HEK293 (cell line): ENCODE measurements at regions not wholly inside any gene's neighbourhood (a gene's known extent, or its start where the extent isn't known, plus 50 kb on each side); places are given as distances from the start of the nearest gene placed in this dataset.

Source experiments
- CTCF ChIA-PET: fragments of 350-600 bp; formaldehyde crosslinking; extraction: SDS; loops from one replicate; lab custom pipeline; 2021; ENCODE audit warnings: antibody characterized with exemption; lab: Yijun Ruan, JAX
- POLR2A ChIA-PET: fragments of 300-600 bp; formaldehyde crosslinking; extraction: SDS; loops from one replicate; lab custom pipeline; 2020; ENCODE audit warnings: antibody characterized with exemption, inconsistent platforms; lab: Yijun Ruan, JAX
- H3K27ac ChIP-seq: fragments of 200-500 bp; sonication (Bioruptor generic); 2 replicates; pipeline ENCODE4 v1.5.1; 2014; ENCODE audit warnings: low read depth, low read length, control low read depth, inconsistent platforms; ENCODE audit errors: extremely low read depth
- H3K36me3 ChIP-seq, 2 experiments: fragments of 200-500 bp in 1 of 2; sonication (Bioruptor generic) in 1 of 2; 1 replicate in 1 of 2; 2 replicates in 1 of 2; pipeline ENCODE4 v1.5.1; 2014 to 2017; ENCODE audit warnings: inconsistent platforms in 2 of 2, low read length in 2 of 2; ENCODE audit not compliant: control insufficient read depth in 2 of 2, insufficient read depth in 1 of 2
- H3K4me1 ChIP-seq: fragments of 200-500 bp; sonication (Bioruptor generic); 2 replicates; pipeline ENCODE4 v1.5.1; 2014; ENCODE audit warnings: mild to moderate bottlenecking, low read length, inconsistent platforms; ENCODE audit not compliant: control insufficient read depth, insufficient read depth
- H3K4me3 ChIP-seq: 2 replicates; pipeline ENCODE4 v1.5.1; 2011; ENCODE audit warnings: low read depth, mild to moderate bottlenecking, control low read depth, low read length, moderate library complexity
- H3K9me3 ChIP-seq: fragments of 200-500 bp; sonication (Bioruptor generic); 2 replicates; pipeline ENCODE4 v1.5.1; 2014; ENCODE audit warnings: low read depth, low read length, inconsistent platforms; ENCODE audit not compliant: control insufficient read depth, insufficient read depth
- ATF2 ChIP-seq: fragments of 450-650 bp; formaldehyde crosslinking; IDR thresholded peaks from 2 replicates; pipeline ENCODE4 v1.5.1; 2016; ENCODE audit warnings: missing biosample characterization, missing genetic modification characterization, low read depth
- EGR2 ChIP-seq: fragments of 450-650 bp; formaldehyde crosslinking; IDR thresholded peaks from 2 replicates; pipeline ENCODE4 v1.5.1; 2016; ENCODE audit warnings: low read depth, missing biosample characterization, missing genetic modification characterization
- FEZF1 ChIP-seq: fragments of 450-650 bp; formaldehyde crosslinking; IDR thresholded peaks from 2 replicates; pipeline ENCODE4 v1.5.1; 2016; ENCODE audit warnings: missing biosample characterization, missing genetic modification characterization
- GLI4 ChIP-seq: fragments of 450-650 bp; formaldehyde crosslinking; IDR thresholded peaks from 2 replicates; pipeline ENCODE4 v1.5.1; 2016; ENCODE audit warnings: missing biosample characterization, missing genetic modification characterization
- OSR2 ChIP-seq: fragments of 450-650 bp; formaldehyde crosslinking; IDR thresholded peaks from 2 replicates; pipeline ENCODE4 v1.5.1; 2016; ENCODE audit warnings: missing biosample characterization, missing genetic modification characterization
- OVOL3 ChIP-seq: fragments of 450-650 bp; formaldehyde crosslinking; IDR thresholded peaks from 2 replicates; pipeline ENCODE4 v1.5.1; 2016; ENCODE audit warnings: missing biosample characterization, missing genetic modification characterization
- SCRT1 ChIP-seq: fragments of 450-650 bp; formaldehyde crosslinking; IDR thresholded peaks from 2 replicates; pipeline ENCODE4 v1.5.1; 2016; ENCODE audit warnings: missing biosample characterization, missing genetic modification characterization, borderline replicate concordance
- ZBTB6 ChIP-seq: fragments of 450-650 bp; formaldehyde crosslinking; IDR thresholded peaks from 2 replicates; pipeline ENCODE4 v1.5.1; 2017; ENCODE audit warnings: missing biosample characterization, missing genetic modification characterization
- ZEB2 ChIP-seq: fragments of 450-650 bp; formaldehyde crosslinking; IDR thresholded peaks from 2 replicates; pipeline ENCODE4 v1.5.1; 2016; ENCODE audit warnings: missing biosample characterization, missing genetic modification characterization
- ZNF202 ChIP-seq: fragments of 450-650 bp; formaldehyde crosslinking; IDR thresholded peaks from 2 replicates; pipeline ENCODE4 v1.5.1; 2016; ENCODE audit warnings: missing biosample characterization, missing genetic modification characterization, borderline replicate concordance
- ZNF280D ChIP-seq: fragments of 450-650 bp; formaldehyde crosslinking; IDR thresholded peaks from 2 replicates; pipeline ENCODE4 v1.5.1; 2016; ENCODE audit warnings: missing biosample characterization, missing genetic modification characterization
- ZNF366 ChIP-seq: fragments of 450-650 bp; formaldehyde crosslinking; conservative IDR thresholded peaks from 2 replicates; pipeline ENCODE4 v1.5.1; 2016; ENCODE audit warnings: missing biosample characterization, missing genetic modification characterization
- ZNF394 ChIP-seq: fragments of 450-650 bp; formaldehyde crosslinking; IDR thresholded peaks from 2 replicates; pipeline ENCODE4 v1.5.1; 2016; ENCODE audit warnings: missing biosample characterization, missing genetic modification characterization, mild to moderate bottlenecking, moderate library complexity, borderline replicate concordance
- ZNF510 ChIP-seq: fragments of 450-650 bp; formaldehyde crosslinking; IDR thresholded peaks from 2 replicates; pipeline ENCODE4 v1.5.1; 2018; ENCODE audit warnings: mild to moderate bottlenecking, missing genetic modification characterization, missing biosample characterization; ENCODE audit not compliant: insufficient replicate concordance
- ZNF558 ChIP-seq: fragments of 450-650 bp; formaldehyde crosslinking; IDR thresholded peaks from 2 replicates; pipeline ENCODE4 v1.5.1; 2016; ENCODE audit warnings: missing biosample characterization, missing genetic modification characterization
- ZNF621 ChIP-seq: fragments of 450-650 bp; formaldehyde crosslinking; IDR thresholded peaks from 2 replicates; pipeline ENCODE4 v1.5.1; 2017; ENCODE audit warnings: missing biosample characterization, missing genetic modification characterization
- ZSCAN18 ChIP-seq: fragments of 450-650 bp; formaldehyde crosslinking; IDR thresholded peaks from 2 replicates; pipeline ENCODE4 v1.5.1; 2016; ENCODE audit warnings: missing biosample characterization, missing genetic modification characterization
- TF ChIP-seq, protein P1 (sequence below): IDR thresholded peaks from 2 replicates; pipeline ENCODE4 v1.6.1; 2011; ENCODE audit warnings: mild to moderate bottlenecking, low read depth, low read length, borderline replicate concordance
- TF ChIP-seq, protein P2 (sequence below): fragments of 450-650 bp; formaldehyde crosslinking; IDR thresholded peaks from 2 replicates; pipeline ENCODE4 v1.5.1; 2017; ENCODE audit warnings: missing biosample characterization, missing genetic modification characterization
- TF ChIP-seq, protein P3 (sequence below): fragments of 450-650 bp; formaldehyde crosslinking; conservative IDR thresholded peaks from 2 replicates; pipeline ENCODE4 v1.5.1; 2016; ENCODE audit warnings: low read depth, missing biosample characterization, missing genetic modification characterization

DNA sequence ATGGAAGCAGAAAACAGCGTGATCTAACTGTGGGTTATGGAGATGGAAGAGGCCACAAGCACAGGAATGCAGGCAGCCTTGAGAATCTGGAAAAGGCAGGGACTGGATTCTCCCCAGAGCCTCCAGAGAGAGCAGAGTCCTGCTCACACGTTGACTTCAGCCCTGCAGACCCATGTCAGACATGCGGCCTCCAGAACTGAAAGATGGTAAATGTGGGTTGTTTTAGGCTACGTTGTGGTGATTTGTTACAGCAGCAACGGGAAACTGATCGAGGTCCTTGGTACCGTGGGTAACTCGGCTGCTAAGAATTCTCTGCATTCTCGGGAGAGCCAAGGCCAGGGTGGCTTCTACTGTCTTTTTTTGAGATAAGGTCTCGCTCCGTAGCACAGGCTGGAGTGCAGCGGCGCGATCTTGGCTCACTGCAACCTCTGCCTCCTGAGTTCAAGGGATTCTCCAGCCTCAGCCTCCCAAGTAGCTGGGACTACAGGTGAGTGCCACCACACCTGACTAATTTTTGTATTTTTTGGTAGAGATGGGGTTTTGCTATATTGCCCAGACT is 97.1 kb downstream of the ACKR3 start:
- CTCF ChIA-PET: no interaction called here
- H3K4me3 ChIP-seq: no peak overlapping the region
- POLR2A ChIA-PET: no interaction called here
- H3K9me3 ChIP-seq: no peaks in the 10 kb centered on the region
- H3K27ac ChIP-seq: no peak overlapping the region
- TF ChIP-seq, protein P1, sequence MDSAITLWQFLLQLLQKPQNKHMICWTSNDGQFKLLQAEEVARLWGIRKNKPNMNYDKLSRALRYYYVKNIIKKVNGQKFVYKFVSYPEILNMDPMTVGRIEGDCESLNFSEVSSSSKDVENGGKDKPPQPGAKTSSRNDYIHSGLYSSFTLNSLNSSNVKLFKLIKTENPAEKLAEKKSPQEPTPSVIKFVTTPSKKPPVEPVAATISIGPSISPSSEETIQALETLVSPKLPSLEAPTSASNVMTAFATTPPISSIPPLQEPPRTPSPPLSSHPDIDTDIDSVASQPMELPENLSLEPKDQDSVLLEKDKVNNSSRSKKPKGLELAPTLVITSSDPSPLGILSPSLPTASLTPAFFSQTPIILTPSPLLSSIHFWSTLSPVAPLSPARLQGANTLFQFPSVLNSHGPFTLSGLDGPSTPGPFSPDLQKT: no peak
- TF ChIP-seq ZNF202 (tag by site-specific recombination) (no peak), FEZF1 (no peak), OSR2 (tag by site-specific recombination) (no peak), ZEB2 (tag by site-specific recombination) (no peak), GLI4 (tag by site-specific recombination) (no peak), ZNF280D (tag by site-specific recombination) (no peak), EGR2 (tag by site-specific recombination) (no peak), ZNF621 (tag by site-specific recombination) (no peak), ZSCAN18 (tag by site-specific recombination) (no peak), OVOL3 (no peak), ZNF394 (tag by site-specific recombination) (no peak), ATF2 (tag by site-specific recombination) (no peak), SCRT1 (tag by site-specific recombination) (no peak), ZNF558 (tag by site-specific recombination) (no peak)
- TF ChIP-seq, protein P2, sequence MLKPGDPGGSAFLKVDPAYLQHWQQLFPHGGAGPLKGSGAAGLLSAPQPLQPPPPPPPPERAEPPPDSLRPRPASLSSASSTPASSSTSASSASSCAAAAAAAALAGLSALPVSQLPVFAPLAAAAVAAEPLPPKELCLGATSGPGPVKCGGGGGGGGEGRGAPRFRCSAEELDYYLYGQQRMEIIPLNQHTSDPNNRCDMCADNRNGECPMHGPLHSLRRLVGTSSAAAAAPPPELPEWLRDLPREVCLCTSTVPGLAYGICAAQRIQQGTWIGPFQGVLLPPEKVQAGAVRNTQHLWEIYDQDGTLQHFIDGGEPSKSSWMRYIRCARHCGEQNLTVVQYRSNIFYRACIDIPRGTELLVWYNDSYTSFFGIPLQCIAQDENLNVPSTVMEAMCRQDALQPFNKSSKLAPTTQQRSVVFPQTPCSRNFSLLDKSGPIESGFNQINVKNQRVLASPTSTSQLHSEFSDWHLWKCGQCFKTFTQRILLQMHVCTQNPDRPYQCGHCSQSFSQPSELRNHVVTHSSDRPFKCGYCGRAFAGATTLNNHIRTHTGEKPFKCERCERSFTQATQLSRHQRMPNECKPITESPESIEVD: no peak
- H3K4me1 ChIP-seq: no peaks in the 10 kb centered on the region
- no peaks in the 10 kb centered on the region for H3K36me3 ChIP-seq

GRCh38 chr2:236667526-236667925 is 97.9 kb downstream of the ACKR3 start:
- ChIA-PET POLR2A (no interaction called here), CTCF (interaction anchor here (0.7 kb wide), 1 partner anchor 105 kb away, joined by 3 read pairs; no protein-coding TSS in a partner anchor)
- Histone ChIP-seq H3K4me3 (no peak overlapping the region), H3K9me3 (no peaks in the 10 kb centered on the region), H3K4me1 (no peaks in the 10 kb centered on the region), H3K36me3 (no peaks in the 10 kb centered on the region), H3K27ac (no peak overlapping the region)
- TF ChIP-seq ZBTB6 (no peak), ZNF366 (tag by site-specific recombination) (no peak), ZNF510 (tag by site-specific recombination) (no peak)
- TF ChIP-seq, protein P3, sequence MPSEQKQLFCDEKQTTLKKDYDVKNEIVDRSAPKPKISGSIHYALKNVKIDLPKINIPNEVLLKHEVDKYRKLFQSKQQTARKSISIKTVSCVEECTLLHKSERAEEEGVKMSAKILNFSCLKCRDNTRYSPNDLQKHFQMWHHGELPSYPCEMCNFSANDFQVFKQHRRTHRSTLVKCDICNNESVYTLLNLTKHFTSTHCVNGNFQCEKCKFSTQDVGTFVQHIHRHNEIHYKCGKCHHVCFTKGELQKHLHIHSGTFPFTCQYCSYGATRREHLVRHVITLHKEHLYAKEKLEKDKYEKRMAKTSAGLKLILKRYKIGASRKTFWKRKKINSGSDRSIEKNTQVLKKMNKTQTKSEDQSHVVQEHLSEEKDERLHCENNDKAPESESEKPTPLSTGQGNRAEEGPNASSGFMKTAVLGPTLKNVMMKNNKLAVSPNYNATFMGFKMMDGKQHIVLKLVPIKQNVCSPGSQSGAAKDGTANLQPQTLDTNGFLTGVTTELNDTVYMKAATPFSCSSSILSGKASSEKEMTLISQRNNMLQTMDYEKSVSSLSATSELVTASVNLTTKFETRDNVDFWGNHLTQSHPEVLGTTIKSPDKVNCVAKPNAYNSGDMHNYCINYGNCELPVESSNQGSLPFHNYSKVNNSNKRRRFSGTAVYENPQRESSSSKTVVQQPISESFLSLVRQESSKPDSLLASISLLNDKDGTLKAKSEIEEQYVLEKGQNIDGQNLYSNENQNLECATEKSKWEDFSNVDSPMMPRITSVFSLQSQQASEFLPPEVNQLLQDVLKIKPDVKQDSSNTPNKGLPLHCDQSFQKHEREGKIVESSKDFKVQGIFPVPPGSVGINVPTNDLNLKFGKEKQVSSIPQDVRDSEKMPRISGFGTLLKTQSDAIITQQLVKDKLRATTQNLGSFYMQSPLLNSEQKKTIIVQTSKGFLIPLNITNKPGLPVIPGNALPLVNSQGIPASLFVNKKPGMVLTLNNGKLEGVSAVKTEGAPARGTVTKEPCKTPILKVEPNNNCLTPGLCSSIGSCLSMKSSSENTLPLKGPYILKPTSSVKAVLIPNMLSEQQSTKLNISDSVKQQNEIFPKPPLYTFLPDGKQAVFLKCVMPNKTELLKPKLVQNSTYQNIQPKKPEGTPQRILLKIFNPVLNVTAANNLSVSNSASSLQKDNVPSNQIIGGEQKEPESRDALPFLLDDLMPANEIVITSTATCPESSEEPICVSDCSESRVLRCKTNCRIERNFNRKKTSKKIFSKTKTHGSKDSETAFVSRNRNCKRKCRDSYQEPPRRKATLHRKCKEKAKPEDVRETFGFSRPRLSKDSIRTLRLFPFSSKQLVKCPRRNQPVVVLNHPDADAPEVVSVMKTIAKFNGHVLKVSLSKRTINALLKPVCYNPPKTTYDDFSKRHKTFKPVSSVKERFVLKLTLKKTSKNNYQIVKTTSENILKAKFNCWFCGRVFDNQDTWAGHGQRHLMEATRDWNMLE (tag by site-specific recombination): no peak
